Choroid plexus epithelial cell (primary cell): ENCODE measurements at regions not wholly inside any gene's neighbourhood (a gene's known extent, or its start where the extent isn't known, plus 50 kb on each side); places are given as distances from the start of the nearest gene placed in this dataset.
"Not testable (repeated sequence)": the region's sequence is repeated elsewhere in the genome, so short reads cannot be mapped to it uniquely, and the experiment has no call there.

Source experiments
- DNase-seq: peaks from one replicate; pipeline ENCODE4 v3.0.0-alpha.2; 2010; ENCODE audit warnings: low read depth
- H3K4me3 ChIP-seq: 2 replicates; pipeline ENCODE4 v1.5.1; 2011; ENCODE audit warnings: low read depth, mild to moderate bottlenecking, control low read depth, low read length, moderate library complexity
- TF ChIP-seq, protein P1 (sequence below): conservative IDR thresholded peaks from 2 replicates; pipeline ENCODE4 v1.5.1; 2011; ENCODE audit warnings: low read depth, mild to moderate bottlenecking, control low read depth, inconsistent platforms, low read length, moderate library complexity

DNA sequence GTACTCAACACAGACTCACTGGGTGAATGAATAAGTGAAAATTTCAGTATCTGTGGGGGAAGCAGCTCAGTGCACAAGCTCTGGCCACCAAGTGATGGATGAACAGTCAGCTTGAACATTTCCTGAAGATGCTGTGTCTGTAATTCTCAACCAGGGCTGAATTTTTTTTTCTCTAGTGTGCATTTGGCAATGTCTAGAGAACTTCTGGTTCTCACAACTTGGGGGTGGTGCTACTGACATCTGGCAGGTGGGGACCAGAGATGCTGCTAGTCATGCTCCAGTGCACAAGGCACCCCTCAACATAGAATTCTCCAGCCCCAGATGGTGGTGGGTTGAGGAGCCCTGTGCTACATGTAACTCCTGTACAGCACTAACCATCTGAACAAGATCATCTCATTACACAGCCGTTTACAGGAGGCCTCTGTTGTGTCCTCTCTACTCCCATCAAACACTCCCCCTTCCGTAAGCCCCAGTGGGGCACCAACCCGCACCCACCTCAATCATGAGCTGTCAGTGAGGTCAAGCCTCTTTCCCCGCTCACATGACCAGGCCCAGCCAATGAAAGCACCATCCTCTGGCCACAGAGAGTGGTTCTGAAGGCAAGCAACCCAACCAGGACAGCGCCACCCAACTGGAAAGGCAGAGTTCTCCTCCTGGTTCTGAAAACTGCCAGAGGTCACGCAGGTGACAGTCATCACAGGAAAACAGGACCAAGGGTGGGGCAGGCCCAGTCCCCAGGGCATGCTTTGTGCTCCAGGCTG lies 103.9 kb upstream of the PMEPA1 start:
- TF ChIP-seq, protein P1, sequence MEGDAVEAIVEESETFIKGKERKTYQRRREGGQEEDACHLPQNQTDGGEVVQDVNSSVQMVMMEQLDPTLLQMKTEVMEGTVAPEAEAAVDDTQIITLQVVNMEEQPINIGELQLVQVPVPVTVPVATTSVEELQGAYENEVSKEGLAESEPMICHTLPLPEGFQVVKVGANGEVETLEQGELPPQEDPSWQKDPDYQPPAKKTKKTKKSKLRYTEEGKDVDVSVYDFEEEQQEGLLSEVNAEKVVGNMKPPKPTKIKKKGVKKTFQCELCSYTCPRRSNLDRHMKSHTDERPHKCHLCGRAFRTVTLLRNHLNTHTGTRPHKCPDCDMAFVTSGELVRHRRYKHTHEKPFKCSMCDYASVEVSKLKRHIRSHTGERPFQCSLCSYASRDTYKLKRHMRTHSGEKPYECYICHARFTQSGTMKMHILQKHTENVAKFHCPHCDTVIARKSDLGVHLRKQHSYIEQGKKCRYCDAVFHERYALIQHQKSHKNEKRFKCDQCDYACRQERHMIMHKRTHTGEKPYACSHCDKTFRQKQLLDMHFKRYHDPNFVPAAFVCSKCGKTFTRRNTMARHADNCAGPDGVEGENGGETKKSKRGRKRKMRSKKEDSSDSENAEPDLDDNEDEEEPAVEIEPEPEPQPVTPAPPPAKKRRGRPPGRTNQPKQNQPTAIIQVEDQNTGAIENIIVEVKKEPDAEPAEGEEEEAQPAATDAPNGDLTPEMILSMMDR, result no peak

DNA sequence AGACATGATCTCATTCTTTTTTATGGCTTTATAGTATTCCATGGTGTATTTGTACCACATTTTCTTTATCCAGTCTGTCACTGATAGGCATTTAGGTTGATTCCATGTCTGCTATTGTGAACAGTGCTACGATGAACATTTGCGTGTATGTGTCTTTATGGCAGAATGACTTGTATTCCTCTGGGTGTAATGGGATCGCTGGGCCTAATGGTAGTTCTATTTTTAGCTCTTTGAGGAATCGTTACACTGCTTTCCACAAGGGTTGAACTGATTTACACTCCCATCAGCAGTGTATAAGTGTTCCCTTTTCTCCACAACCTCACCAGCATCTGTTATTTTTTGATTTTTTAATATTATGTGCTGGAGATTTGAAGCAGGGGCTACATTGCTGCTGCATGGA lies 102.8 kb upstream of the PMEPA1 start:
- not testable (repeated sequence) for H3K4me3 ChIP-seq, DNase-seq

More for the DNA sequence above, 103.9 kb upstream of the PMEPA1 start:
- no peak for DNase-seq
- no peak overlapping the region for H3K4me3 ChIP-seq

DNA sequence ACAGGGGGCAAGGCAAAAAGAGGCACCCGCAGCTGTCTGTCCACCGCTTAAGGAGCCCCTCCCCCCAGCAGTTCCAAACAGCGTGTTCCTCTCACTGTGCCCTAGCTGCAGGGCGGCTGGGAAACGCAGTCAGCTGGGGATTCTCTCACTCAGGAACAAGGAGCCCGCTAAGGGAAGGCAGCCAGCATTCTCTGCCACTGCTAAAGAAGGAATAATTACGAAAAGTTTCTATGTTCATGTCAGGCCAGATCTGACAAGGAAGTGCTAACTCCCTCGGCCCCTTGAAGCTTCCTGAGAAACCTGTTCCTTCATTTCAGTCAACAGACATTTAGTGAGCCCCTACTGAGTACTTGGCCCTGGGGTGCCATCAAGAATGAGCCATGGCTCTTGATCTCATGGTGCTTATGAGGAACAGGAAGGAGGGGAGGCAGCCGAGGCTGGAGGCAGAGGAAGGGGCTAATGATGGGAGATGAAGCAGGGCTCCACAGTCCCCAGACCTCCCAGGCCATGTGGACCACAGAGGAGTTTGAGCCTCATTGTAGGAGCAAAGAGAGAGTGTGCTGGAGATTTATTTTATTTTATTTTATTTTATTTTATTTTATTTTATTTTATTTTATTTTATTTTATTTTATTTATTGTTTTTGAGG lies 101.7 kb upstream of the PMEPA1 start:
- H3K4me3 ChIP-seq, result no peak overlapping the region
- DNase-seq, result peak; percentile 11
- TF ChIP-seq, protein P1, result no peak

DNA sequence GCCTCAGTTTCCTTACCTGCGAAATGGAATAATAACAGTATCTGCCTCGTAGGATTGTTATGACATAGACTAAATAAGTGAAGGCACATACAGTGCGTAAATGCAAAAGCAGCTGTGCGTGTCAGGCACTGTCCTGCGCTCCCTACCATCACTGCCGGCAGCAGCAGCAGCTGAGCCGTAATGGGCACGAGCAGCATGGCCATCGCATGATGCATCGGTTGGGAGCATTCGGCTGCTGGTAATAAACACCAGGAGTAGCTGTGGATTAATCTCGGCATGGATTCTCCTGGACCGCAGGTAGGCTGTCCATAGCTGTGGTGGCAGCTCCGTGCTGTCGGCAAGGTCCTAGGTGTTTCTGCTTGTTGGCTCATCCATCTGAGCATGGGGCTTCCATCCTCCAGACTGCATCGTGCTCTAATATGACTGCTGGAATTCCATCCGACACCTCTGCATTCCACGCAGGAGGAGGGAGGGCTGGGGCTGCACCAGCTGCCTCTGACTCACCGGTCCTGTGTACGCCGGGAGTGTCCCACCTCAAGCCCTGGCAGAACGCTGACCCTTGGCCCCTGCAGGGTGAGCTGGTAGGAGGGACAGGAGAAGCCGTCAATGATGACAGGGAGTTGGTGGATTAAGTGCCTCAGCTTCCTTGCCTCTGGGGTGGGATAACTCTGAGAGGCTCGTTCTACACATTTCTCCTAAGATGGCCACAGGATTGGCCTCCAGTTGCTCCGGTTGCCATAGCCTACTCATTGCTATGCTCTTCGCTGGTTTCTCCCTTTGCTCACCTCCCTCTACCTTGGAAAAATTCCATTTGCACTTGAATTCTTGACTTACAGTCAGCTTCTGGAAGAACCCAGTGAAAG lies 100.9 kb upstream of the PMEPA1 start:
- H3K4me3 ChIP-seq, result no peak overlapping the region
- DNase-seq, result peak; percentile 19
- TF ChIP-seq, protein P1, result no peak

DNA sequence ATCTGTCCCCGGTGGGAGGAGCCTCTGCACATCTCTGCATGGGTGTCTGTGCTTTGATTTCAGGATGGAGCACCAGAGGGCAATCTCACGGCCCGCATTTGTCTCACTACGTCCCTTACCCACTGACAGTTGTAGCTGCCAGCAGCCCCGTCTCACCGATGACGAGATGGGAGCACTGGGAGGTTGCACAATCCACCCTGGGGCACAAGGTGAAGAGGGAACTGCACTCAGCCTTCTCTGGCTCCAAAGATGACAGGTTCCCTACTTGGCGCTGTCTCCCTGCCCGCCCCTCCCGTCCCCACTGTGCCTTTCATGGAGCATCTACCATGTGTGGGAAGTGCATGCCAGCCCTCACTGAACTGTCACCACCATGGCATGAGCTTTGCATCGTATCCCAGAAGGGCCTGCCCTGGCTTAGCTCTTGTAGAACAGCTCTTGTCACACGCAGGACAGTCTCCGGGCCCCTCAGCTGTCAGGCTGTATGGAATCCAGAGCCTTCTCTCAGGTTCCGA lies 99.9 kb upstream of the PMEPA1 start:
- DNase-seq, result no peak
- no peak overlapping the region for H3K4me3 ChIP-seq
- TF ChIP-seq, protein P1, result no peak

DNA sequence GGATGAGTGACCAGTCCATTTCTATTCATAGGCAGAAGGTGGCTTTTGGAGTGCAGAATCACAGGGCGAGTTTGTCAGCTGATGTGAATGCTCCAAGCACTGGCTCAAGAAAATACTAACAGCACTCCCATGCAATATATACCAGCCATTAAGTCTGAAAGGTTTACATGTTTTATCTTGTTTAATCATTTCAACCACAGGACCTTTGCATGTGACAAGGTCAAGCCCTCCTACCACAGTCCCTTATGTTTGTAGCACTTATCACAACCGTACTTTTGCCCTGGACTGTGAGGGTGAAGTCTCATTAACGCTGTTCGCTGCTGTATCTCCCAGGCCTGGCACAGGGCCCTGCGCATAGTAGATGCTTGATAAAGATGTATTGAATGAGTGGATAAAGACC lies 99.3 kb upstream of the PMEPA1 start:
- no peak for DNase-seq
- TF ChIP-seq, protein P1, result no peak
- no peak overlapping the region for H3K4me3 ChIP-seq
